Hematopoietic multipotent progenitor cell treated with erythropoietin and hydrocortisone succinate and interleukin-3 and kit ligand, for 4 days (in vitro differentiated cells): ENCODE measurements at regions not wholly inside any gene's neighbourhood (a gene's known extent, or its start where the extent isn't known, plus 50 kb on each side); places are given as distances from the start of the nearest gene placed in this dataset.

Source experiments
- DNase-seq: peaks from one replicate; pipeline ENCODE4 v3.0.0-alpha.2; 2015

GRCh38 chr10:120984221-120984620 is 133.1 kb downstream of the WDR11 start:
- no peak for DNase-seq

GRCh38 chr10:120987359-120987758 is 136.2 kb downstream of the WDR11 start:
- peak; percentile 2 for DNase-seq

- no peak for DNase-seq
These were observed 137.6 kb downstream of the WDR11 start for GRCh38 chr10:120988751-120989150.

GRCh38 chr10:120989279-120989678 is 138.1 kb downstream of the WDR11 start:
- DNase-seq, result no peak

- no peak for DNase-seq
These were observed 138.9 kb downstream of the WDR11 start for GRCh38 chr10:120989996-120990598.

- no peak for DNase-seq
These were observed 139.7 kb downstream of the WDR11 start for GRCh38 chr10:120990831-120991230.

GRCh38 chr10:120993089-120993488 is 141.9 kb downstream of the WDR11 start:
- DNase-seq, result no peak

GRCh38 chr10:120995768-120996167 is 144.6 kb downstream of the WDR11 start:
- no peak for DNase-seq

- no peak for DNase-seq
These were observed 145.4 kb downstream of the WDR11 start for GRCh38 chr10:120996456-120997034.

GRCh38 chr10:120997313-120997712 is 146.2 kb downstream of the WDR11 start:
- no peak for DNase-seq

GRCh38 chr10:120997756-120998155 is 146.6 kb downstream of the WDR11 start:
- no peak for DNase-seq

GRCh38 chr10:120998251-120998650 is 147.1 kb downstream of the WDR11 start:
- no peak for DNase-seq

- DNase-seq, result no peak
These were observed 147.7 kb downstream of the WDR11 start for GRCh38 chr10:120998782-120999285.

GRCh38 chr10:120999868-121000267 is 148.7 kb downstream of the WDR11 start:
- no peak for DNase-seq

GRCh38 chr10:121002586-121003205 is 151.5 kb downstream of the WDR11 start:
- no peak for DNase-seq

- no peak for DNase-seq
These were observed 154.9 kb downstream of the WDR11 start for GRCh38 chr10:121005948-121006587.

GRCh38 chr10:121007264-121007663 is 156.1 kb downstream of the WDR11 start:
- no peak for DNase-seq

- no peak for DNase-seq
These were observed 164.8 kb downstream of the WDR11 start for GRCh38 chr10:121015916-121016315.

GRCh38 chr10:121024905-121025584 is 173.9 kb downstream of the WDR11 start:
- no peak for DNase-seq

GRCh38 chr10:121025731-121026130 is 174.6 kb downstream of the WDR11 start:
- no peak for DNase-seq

- DNase-seq, result no peak
These were observed 176.2 kb downstream of the WDR11 start for GRCh38 chr10:121027371-121027770.

- DNase-seq, result no peak
These were observed 181.3 kb downstream of the WDR11 start for GRCh38 chr10:121032460-121032859.

GRCh38 chr10:121033366-121033765 is 182.2 kb downstream of the WDR11 start:
- DNase-seq, result no peak
